KBM-7 (cell line): ENCODE measurements at regions not wholly inside any gene's neighbourhood (a gene's known extent, or its start where the extent isn't known, plus 50 kb on each side); places are given as distances from the start of the nearest gene placed in this dataset.
A peak's percentile ranks its signal among the peaks of the same experiment; 100 is the strongest.

Experiments used
- DNase-seq: peaks from one replicate; pipeline ENCODE4 v3.0.0-alpha.2; 2015
- in situ Hi-C: fragments of 300-500 bp; cut with MboI; formaldehyde crosslinking; loops from 2 replicates; pipeline ENCODE4 v1.14.3; 2020; ENCODE audit warnings: low sequenced_read_pairs, low pct_unique_long_range_greater_than_20kb, mixed read lengths

GRCh38 chr7:131972251-131972650 is 415.8 kb upstream of the PODXL start:
- in situ Hi-C loops = no loop called here

GRCh38 chr7:131970602-131971001 is 414.2 kb upstream of the PODXL start:
- DNase-seq = peak; percentile 9
- in situ Hi-C loops = no loop called here

More at GRCh38 chr7:131972251-131972650, 415.8 kb upstream of the PODXL start:
- no peak for DNase-seq

DNA sequence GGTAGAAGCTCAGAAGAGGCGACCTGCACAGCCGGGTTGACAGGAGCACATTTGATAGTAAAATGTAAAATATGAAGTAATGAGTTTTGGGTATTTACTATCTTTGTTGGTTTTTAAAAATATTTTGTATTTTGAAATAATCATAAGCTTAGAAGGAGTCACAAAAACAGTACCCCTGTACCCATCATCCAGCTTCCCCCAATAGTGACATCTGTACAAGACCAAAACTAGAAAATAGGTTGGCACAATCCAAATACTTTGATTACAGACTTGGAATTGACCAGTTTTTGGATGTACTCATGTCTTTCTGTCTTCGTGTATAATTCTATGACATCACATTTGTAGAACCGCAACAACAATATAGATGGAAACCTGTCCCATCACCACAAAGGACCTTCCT is 413.1 kb upstream of the PODXL start:
- no peak for DNase-seq
- in situ Hi-C loops = no loop called here

DNA sequence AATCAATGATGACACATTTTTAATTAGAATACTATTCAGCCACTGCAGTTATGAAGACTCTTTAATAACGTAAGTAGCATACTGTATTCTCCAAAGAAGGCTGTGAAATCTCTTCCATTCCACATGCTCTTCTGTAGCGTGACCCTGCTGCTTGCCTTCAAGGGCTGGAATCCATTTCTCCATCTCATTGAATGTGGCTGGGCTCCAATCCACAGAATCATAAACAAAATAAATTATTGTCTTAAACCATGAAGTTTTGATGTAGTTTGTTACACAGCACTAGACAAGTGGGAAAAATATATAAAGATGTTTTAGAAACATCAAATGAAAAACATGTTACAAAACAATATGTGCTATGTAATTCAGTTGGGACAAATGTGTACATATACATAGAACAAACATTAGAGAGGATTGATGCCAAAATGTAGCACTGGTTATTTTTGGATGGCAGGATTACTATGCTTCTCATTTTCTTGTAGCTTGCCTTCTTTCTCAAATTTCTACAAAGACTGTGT is 410.8 kb upstream of the PODXL start:
- DNase-seq = no peak

DNA sequence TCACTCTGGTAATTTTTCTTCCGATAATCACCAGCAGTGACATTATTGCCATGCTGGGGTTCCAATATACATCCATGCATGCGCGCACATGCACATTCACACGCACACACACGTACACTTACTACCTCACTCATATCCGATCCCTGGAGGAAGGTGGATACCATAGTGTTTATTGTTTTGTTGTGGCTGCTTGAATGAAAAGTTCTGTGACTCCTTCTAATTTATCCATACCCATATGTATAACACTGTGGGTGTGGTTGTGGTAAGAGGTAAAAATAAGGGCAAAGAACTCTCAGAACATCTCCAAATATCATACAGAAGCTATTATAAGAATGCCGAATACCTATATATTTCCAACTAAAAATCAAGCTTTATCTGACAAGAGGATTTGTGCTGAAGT is 407.8 kb upstream of the PODXL start:
- no peak for DNase-seq
- in situ Hi-C loops = no loop called here

More for the DNA sequence above, 410.8 kb upstream of the PODXL start:
- in situ Hi-C loops = no loop called here

GRCh38 chr7:131961054-131961680 is 404.7 kb upstream of the PODXL start:
- no peak for DNase-seq
- in situ Hi-C loops = no loop called here

- no peak for DNase-seq
- in situ Hi-C loops = no loop called here
Measured at GRCh38 chr7:131959106-131959812, 402.8 kb upstream of the PODXL start.

GRCh38 chr7:131957338-131958020 is 401.1 kb upstream of the PODXL start:
- no peak for DNase-seq
- in situ Hi-C loops = no loop called here

DNA sequence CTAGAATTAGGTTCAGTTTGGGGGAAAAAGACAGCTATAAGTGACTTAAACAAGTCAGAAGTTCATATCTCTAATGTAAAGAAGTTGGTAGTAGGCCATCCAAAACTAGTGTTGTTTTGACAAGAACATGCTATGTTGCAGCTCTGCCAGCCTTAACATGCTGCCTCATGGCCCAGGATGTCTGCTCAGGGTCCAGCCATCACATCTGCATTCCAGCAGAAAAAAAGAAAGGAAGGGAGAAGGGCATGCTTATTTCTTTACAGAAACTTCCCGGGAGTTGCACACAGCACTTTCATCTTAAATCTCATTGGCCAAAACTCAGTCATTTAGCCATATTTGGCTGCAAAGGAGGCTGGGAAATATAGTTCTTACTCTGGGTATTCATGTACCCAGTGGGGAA is 400.4 kb upstream of the PODXL start:
- in situ Hi-C loops = no loop called here
- DNase-seq = no peak

- DNase-seq = no peak
- in situ Hi-C loops = no loop called here
Measured at GRCh38 chr7:131955679-131956078, 399.3 kb upstream of the PODXL start.

DNA sequence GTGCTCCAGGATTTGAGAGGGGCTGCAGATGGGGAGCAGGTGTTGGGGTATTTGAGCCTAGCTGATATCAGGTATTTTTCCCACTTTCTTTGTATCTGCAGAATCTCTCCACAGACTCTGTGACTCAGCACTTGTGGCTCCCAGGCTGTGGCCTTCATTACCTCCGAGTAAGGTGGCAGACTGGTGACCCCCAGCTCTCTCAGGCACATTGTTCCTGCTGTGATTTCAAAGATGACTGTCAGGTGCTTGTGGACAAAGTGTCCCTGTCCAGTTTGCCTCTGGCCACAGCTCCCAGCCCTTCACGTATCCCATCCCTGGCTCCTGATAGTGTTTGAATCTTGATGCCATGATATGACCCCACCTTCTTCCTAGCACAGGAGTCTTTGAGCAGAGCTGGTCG is 396.8 kb upstream of the PODXL start:
- DNase-seq = no peak
- in situ Hi-C loops = no loop called here

GRCh38 chr7:131952365-131952764 is 395.9 kb upstream of the PODXL start:
- no peak for DNase-seq
- in situ Hi-C loops = no loop called here

- DNase-seq = no peak
- in situ Hi-C loops = no loop called here
Measured at GRCh38 chr7:131950758-131951157, 394.3 kb upstream of the PODXL start.

DNA sequence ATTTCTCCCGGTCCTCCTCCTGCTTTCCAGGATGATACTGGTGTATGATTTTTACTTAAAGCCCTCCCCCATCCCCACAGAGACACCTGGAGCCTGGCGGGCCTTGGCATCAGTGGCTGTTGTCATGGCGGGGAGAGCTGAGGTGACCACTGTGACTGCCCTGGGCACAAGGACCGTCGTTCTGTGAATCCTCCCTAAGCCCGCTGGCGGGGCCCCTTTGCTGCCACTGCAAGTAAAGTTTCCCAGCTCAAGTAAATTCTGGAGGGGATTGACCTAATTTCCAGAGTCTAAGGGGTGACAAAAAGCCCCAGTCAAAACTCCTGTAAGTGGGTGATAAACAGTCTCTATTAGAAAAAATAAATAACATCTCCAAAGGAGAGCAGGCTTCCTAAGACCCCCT is 393.2 kb upstream of the PODXL start:
- in situ Hi-C loops = no loop called here
- no peak for DNase-seq

- in situ Hi-C loops = no loop called here
- DNase-seq = no peak
Measured at GRCh38 chr7:131948434-131949053, 392.1 kb upstream of the PODXL start.

GRCh38 chr7:131947661-131948060 is 391.2 kb upstream of the PODXL start:
- in situ Hi-C loops = no loop called here
- DNase-seq = no peak

GRCh38 chr7:131945957-131946544 is 389.6 kb upstream of the PODXL start:
- in situ Hi-C loops = no loop called here
- DNase-seq = no peak

GRCh38 chr7:131945313-131945911 is 389.0 kb upstream of the PODXL start:
- in situ Hi-C loops = no loop called here
- peak; percentile 64 for DNase-seq

DNA sequence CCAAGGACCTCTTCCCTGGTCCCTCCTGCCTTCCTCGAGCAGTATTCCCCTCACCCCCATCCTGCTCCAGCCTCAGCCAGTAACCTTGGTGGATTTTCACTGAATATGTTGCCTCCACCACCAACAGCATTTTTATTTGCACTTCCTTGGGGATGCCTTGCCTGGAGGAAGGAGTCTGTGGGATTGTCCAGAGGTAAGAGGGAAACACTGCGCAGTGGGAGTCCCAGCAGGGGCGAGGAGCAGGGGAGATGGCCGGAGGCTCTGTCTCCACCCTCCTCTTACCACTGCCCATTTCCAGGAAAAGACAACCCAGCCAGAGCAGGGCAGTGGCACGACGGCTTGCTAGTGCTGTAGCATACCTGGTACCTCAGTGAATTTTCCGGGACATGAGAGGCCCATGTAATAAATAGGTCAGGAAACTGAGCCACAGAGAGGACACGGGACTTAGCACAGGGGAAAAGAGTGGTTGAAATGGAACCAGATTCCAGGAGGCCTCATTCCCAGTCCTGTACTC is 388.2 kb upstream of the PODXL start:
- no peak for DNase-seq
- in situ Hi-C loops = no loop called here
